ENCODE measurements at regions not wholly inside any gene's neighbourhood (a gene's known extent, or its start where the extent isn't known, plus 50 kb on each side); places are given as distances from the start of the nearest gene placed in this dataset.

DNA sequence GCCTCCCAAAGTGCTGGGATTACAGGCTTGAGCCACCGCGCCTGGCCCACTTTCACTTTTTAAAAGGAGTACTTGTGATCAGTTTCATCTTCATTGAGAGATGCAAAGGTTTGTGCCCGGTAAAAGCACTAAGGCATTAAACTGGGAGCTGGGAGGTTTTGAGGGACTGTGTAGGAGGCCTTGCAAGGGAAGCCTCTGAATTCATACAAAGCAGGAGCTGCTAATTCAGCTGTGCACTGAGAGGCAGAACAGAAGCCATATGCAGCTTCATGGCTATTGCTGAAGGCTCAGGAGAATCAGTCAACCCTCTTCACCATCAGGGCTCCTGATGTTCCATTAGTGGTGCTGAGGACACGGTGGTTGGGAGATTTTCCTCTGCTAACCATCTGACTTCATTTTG is 77.7 kb downstream of the GPR88 start:
- Mint-ChIP-seq H3K36me3 (no peaks in the 10 kb centered on the region), H3K27me3 (peaks cover 0 to 6% (median 0%) of the 10 kb centered on the region in 5 donors), H3K9me3 (no peaks in the 10 kb centered on the region), H3K4me3 (no peak overlapping the region), H3K4me1 (peaks cover 13 to 25% (median 16%) of the 10 kb centered on the region in 4 donors), H3K27ac (no peak overlapping the region)
- DNase-seq = no peak
- POLR2A ChIA-PET = interaction anchor here (0.7 kb wide), 1 partner anchor 73 kb away, joined by 3 read pairs; no protein-coding TSS in a partner anchor
- no peak for ATAC-seq

- POLR2A ChIA-PET = no interaction called here
- H3K27ac Mint-ChIP-seq = no peak overlapping the region
- no peak overlapping the region for H3K4me3 Mint-ChIP-seq
- ATAC-seq = no peak
- no peaks in the 10 kb centered on the region for H3K36me3 Mint-ChIP-seq
- peaks cover 0 to 6% (median 0%) of the 10 kb centered on the region in 5 donors for H3K27me3 Mint-ChIP-seq
- no peak for DNase-seq
- peaks cover 13 to 25% (median 16%) of the 10 kb centered on the region in 4 donors for H3K4me1 Mint-ChIP-seq
- H3K9me3 Mint-ChIP-seq = no peaks in the 10 kb centered on the region
Measured at GRCh38 chr1:100616121-100616621, 78.2 kb downstream of the GPR88 start.

DNA sequence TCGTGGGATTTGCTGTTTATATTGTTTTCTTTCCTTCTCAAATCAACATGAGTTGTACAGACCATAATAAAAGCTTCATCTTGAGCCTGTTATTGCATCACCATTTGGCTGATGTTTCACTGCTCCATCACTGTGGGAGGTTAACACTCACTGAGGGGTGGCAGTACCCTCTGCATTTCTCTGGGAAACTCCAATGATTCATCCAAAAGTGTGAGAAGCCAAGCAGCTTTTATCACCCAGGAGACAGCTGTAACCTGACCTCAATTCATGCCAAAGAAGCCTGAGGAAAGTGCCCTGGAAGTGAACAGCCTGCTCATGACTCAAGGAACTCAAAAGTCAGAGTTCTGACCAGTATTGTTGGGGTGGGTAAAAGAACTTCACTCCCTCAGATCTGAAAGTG is 84.1 kb downstream of the GPR88 start:
- ATAC-seq (no peak), DNase-seq (no peak)
- POLR2A ChIA-PET = no interaction called here
- no peak overlapping the region for H3K4me3 Mint-ChIP-seq
- H3K36me3 Mint-ChIP-seq = no peaks in the 10 kb centered on the region
- H3K4me1 Mint-ChIP-seq = no peaks in the 10 kb centered on the region
- H3K9me3 Mint-ChIP-seq = no peaks in the 10 kb centered on the region
- H3K27ac Mint-ChIP-seq = no peak overlapping the region
- H3K27me3 Mint-ChIP-seq = peaks cover 0 to 6% (median 0%) of the 10 kb centered on the region in 5 donors

- H3K27ac Mint-ChIP-seq = no peak overlapping the region
- H3K36me3 Mint-ChIP-seq = no peaks in the 10 kb centered on the region
- no peak overlapping the region for H3K4me3 Mint-ChIP-seq
- no peaks in the 10 kb centered on the region for H3K9me3 Mint-ChIP-seq
- POLR2A ChIA-PET = no interaction called here
- H3K27me3 Mint-ChIP-seq = peaks cover 0 to 10% (median 0%) of the 10 kb centered on the region in 5 donors
- DNase-seq (no peak), ATAC-seq (no peak)
- peaks cover 0 to 2% (median 0%) of the 10 kb centered on the region in 4 donors for H3K4me1 Mint-ChIP-seq
Measured at GRCh38 chr1:100622506-100622905, 84.6 kb downstream of the GPR88 start.

DNA sequence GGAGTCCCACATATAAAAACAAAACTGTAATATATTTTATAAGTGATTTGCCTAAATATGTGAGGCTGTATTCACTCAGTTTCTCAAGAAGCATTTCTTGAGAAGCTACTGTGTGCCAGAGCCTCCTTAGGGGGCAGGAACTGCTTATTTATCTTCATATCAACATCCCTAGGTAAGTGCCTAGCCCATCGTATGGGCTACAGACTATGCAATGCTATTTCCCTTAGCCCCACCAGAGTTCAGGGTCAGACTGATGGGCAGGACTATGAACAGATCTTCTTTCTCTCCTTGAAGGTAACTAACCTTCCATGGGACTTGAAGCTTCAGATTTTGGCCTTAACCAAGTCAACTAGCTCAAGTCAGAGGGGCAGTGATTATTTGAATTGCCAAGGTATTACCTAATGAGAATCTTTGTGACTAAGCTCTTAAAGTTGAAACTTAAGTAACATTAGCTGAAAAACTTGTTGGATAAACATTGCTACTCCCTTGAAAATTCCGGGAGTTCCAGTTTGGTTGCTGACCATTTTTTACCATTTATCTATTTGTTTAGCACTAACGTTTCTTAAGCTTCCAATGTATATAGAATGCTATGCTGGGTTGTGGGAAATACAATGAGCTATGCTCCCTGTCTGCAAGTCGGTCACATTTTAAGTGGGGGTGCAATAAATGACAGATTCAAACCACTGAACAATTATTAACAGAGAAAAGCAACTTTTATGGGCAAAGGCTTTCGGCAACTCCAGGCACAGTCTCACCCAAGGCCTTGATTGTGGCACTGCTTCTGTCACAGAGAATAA is 85.2 kb downstream of the GPR88 start:
- POLR2A ChIA-PET = no interaction called here
- peaks cover 0 to 2% (median 0%) of the 10 kb centered on the region in 4 donors for H3K4me1 Mint-ChIP-seq

DNA sequence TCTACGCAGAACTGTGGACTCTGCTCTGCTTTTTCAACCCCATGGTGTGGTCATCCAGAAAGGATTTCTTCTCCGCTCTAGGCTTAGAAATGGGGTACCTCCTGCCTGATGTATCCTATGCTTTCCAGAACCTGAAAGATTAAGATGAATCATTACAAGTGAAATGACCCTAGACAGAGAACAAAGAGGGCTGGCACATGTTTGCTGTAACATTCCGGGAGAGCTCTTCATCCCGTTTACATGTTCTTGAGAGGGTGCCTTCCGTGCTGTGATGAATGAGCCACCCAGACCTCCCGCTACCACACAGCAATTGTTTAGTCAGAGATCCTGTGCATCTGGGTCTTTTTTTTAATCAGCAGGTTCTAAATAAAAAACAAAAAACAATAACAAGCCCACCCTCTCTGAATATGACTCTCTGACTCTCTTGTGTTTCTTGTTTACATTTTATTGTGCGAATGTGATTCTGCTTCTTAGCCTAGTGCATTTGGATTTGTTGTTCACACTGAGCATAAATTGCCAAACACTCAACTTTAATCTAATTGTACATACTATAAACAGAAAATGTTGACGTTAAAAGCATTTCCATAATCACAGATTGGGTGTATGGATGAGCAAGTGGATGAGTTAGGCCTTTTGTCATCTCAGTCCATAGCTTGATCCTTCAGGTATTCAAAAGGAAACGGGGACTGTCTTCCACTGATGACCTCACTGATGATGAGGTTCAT is 87.1 kb downstream of the GPR88 start:
- Mint-ChIP-seq H3K27me3 (peaks cover 0 to 4% (median 0%) of the 10 kb centered on the region in 5 donors), H3K4me3 (no peak overlapping the region), H3K9me3 (peaks cover 0 to 4% (median 0%) of the 10 kb centered on the region in 9 donors), H3K36me3 (no peaks in the 10 kb centered on the region), H3K27ac (no peak overlapping the region), H3K4me1 (peaks cover 0 to 2% (median 0%) of the 10 kb centered on the region in 4 donors)
- POLR2A ChIA-PET = no interaction called here
- no peak for ATAC-seq
- DNase-seq = no peak

More for the DNA sequence above, 85.2 kb downstream of the GPR88 start:
- H3K27me3 Mint-ChIP-seq = peaks cover 0 to 10% (median 0%) of the 10 kb centered on the region in 5 donors
- ATAC-seq (no peak), DNase-seq (no peak)
- H3K4me3 Mint-ChIP-seq = no peak overlapping the region
- no peaks in the 10 kb centered on the region for H3K9me3 Mint-ChIP-seq
- H3K36me3 Mint-ChIP-seq = no peaks in the 10 kb centered on the region
- H3K27ac Mint-ChIP-seq = no peak overlapping the region

DNA sequence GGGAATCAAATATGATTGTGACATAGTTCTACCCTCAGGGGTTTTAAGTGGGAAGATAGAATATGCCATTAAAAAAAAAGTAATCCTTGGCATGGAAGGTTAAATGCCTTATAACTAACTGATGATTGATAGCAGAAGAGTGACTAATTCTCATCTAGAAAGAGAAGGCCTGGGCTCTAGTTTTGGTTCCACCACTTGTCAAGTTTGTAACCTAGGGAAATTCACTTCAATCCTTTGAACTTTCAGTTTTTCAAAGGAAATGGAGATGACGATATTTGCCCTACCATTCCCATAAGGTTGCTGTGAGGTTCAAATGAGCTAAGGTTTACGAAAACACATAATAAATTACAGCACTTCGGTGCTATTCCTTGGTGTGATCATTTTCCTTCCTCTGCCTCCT is 88.5 kb downstream of the GPR88 start:
- DNase-seq (no peak), ATAC-seq (no peak)
- peaks cover 0 to 4% (median 0%) of the 10 kb centered on the region in 9 donors for H3K9me3 Mint-ChIP-seq
- no peak overlapping the region for H3K27ac Mint-ChIP-seq
- H3K36me3 Mint-ChIP-seq = no peaks in the 10 kb centered on the region
- H3K4me3 Mint-ChIP-seq = no peak overlapping the region
- peaks cover 0 to 15% (median 3%) of the 10 kb centered on the region in 5 donors for H3K27me3 Mint-ChIP-seq
- peaks cover 0 to 9% (median 7%) of the 10 kb centered on the region in 4 donors for H3K4me1 Mint-ChIP-seq
- POLR2A ChIA-PET = no interaction called here

DNA sequence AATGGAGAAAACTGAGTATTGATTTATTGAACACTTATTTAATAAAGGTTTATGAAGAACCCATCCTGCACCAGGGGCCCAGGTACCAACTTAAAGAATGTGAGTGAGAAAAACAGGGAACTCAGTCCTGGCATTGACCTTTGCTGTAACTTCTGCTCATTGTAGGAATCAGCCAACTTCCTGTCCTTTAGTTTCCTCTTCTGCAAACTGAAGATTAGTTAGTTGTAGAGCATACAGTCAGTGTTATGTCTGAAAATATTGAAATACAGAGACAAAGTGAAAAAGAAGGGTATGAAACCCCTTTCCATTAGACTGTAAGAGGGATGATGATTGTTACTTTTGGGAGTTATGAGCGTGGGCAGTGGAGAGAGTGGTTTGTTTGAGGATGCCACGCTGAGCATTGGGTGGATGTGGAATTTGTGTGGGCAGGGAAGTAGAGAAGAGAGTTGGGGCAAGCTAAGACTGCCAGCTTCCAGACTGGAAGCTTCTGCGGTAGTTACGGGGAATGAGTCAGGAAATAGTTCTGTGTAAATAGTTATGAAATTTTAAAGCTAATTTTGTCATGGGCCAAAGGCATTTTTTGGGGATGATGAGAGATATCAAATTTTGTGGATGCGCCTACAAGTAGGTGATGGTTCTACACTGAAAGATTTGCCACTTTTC is 89.2 kb downstream of the GPR88 start:
- no peaks in the 10 kb centered on the region for H3K36me3 Mint-ChIP-seq
- no peak overlapping the region for H3K4me3 Mint-ChIP-seq
- ATAC-seq (no peak), DNase-seq (no peak)
- peaks cover 0 to 4% (median 0%) of the 10 kb centered on the region in 9 donors for H3K9me3 Mint-ChIP-seq
- H3K27ac Mint-ChIP-seq = no peak overlapping the region
- peaks cover 0 to 16% (median 3%) of the 10 kb centered on the region in 5 donors for H3K27me3 Mint-ChIP-seq
- H3K4me1 Mint-ChIP-seq = peaks cover 0 to 9% (median 7%) of the 10 kb centered on the region in 4 donors
- POLR2A ChIA-PET = no interaction called here

DNA sequence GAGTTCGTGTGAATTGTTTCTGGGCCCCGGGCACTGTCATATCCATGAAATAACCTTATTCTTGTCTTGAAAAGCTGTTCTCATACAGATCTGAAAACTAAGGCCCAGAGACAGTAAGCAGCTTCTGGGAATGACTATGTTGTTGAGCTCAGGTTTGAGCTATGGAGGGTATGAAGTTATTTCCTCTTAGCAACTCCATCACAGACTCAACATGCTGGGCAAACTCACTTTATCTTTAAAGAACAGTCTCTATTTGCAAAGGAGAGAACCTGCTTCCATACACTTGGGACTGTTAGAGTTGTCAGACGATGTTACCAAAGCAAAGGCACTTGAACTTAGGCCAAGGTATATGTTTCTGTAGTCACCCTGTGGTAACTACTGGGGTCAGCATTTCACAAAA is 90.0 kb downstream of the GPR88 start:
- H3K27ac Mint-ChIP-seq = no peak overlapping the region
- H3K27me3 Mint-ChIP-seq = peaks cover 0 to 16% (median 3%) of the 10 kb centered on the region in 5 donors
- H3K4me1 Mint-ChIP-seq = peaks cover 0 to 9% (median 7%) of the 10 kb centered on the region in 4 donors
- no peak overlapping the region for H3K4me3 Mint-ChIP-seq
- peaks cover 0 to 4% (median 0%) of the 10 kb centered on the region in 9 donors for H3K9me3 Mint-ChIP-seq
- POLR2A ChIA-PET = no interaction called here
- DNase-seq = no peak
- no peaks in the 10 kb centered on the region for H3K36me3 Mint-ChIP-seq
- ATAC-seq = no peak

DNA sequence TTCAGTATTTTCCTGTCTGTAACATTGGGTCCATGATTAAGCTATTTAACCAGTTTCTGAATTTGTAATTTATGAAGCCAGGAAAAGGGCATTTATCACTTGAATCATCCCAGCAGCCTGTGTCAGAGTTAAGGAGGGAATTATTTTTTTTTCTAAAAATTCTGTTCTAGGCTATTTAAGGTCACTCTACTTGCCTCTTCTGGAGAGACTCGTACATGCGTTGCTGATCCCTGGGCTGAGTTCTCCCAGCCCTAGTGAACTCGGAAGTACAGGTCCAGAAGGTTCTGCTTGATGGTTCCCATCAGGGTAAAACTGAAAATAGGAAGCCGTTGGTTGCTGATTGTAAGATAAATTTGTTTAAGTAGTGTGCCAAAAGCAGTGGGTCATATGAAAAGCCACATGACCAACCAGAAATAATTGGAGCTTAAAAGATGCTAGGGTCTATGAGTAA is 90.7 kb downstream of the GPR88 start:
- DNase-seq (no peak), ATAC-seq (no peak)
- Mint-ChIP-seq H3K27me3 (peaks cover 0 to 16% (median 3%) of the 10 kb centered on the region in 5 donors), H3K4me3 (no peak overlapping the region), H3K4me1 (peaks cover 0 to 9% (median 7%) of the 10 kb centered on the region in 4 donors), H3K36me3 (no peaks in the 10 kb centered on the region), H3K27ac (no peak overlapping the region), H3K9me3 (peaks cover 0 to 4% (median 0%) of the 10 kb centered on the region in 9 donors)
- POLR2A ChIA-PET = no interaction called here

- Mint-ChIP-seq H3K36me3 (no peaks in the 10 kb centered on the region), H3K9me3 (peaks cover 0 to 4% (median 0%) of the 10 kb centered on the region in 9 donors), H3K27me3 (peaks cover 0 to 16% (median 3%) of the 10 kb centered on the region in 5 donors), H3K4me3 (no peak overlapping the region), H3K27ac (no peak overlapping the region), H3K4me1 (peaks cover 0 to 9% (median 7%) of the 10 kb centered on the region in 4 donors)
- no peak for DNase-seq
- POLR2A ChIA-PET = no interaction called here
- no peak for ATAC-seq
Measured at GRCh38 chr1:100629391-100629790, 90.2 kb upstream of the VCAM1 start.

DNA sequence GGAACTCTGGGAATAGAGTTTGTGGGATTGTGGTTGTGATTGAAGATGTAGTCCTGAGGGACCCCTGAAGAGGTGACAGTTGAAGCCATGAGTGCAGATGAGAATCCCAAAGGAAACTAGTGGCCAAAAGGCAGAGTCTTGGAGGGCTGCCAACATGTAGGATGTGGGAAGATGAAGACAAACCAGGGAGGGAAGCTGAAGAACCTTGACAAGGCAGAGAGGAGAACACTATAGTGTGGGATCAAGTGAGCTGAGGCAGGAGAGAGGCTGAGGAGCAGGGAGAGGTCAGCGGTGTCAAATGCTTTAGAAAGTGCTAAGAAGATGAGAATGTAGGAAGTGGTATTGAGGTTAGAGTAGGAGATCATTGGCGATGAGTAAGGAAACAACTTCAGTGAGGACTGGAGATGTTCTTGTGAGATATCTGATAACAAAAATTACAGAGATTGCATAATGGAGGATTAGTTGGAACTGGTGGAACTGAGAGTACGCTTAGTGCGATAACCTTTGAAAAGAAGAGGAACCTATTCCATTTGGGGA is 88.5 kb upstream of the VCAM1 start:
- H3K9me3 Mint-ChIP-seq = peaks cover 0 to 8% (median 5%) of the 10 kb centered on the region in 9 donors
- POLR2A ChIA-PET = no interaction called here
- no peak overlapping the region for H3K27ac Mint-ChIP-seq
- peaks cover 0 to 16% (median 3%) of the 10 kb centered on the region in 5 donors for H3K27me3 Mint-ChIP-seq
- ATAC-seq (no peak), DNase-seq (no peak)
- no peaks in the 10 kb centered on the region for H3K36me3 Mint-ChIP-seq
- peaks cover 0 to 9% (median 7%) of the 10 kb centered on the region in 4 donors for H3K4me1 Mint-ChIP-seq
- H3K4me3 Mint-ChIP-seq = no peak overlapping the region

All from naive thymus-derived CD8-positive, alpha-beta T cell (primary cell).